Endothelial cell (in vitro differentiated cells): ENCODE measurements at regions not wholly inside any gene's neighbourhood (a gene's known extent, or its start where the extent isn't known, plus 50 kb on each side); places are given as distances from the start of the nearest gene placed in this dataset.
"Not testable (repeated sequence)": the region's sequence is repeated elsewhere in the genome, so short reads cannot be mapped to it uniquely, and the experiment has no call there.

ENCODE experiments used
- DNase-seq: peaks from one replicate; pipeline ENCODE4 v3.0.0; 2021; ENCODE audit warnings: low spot score
- H3K27ac Mint-ChIP-seq: one replicate; pipeline ENCODE4 v1.8.0; 2021; ENCODE audit warnings: mixed read lengths, inconsistent platforms; ENCODE audit not compliant: unreplicated experiment
- H3K27me3 Mint-ChIP-seq: one replicate; pipeline ENCODE4 v1.8.0; 2021; ENCODE audit warnings: mild to moderate bottlenecking, moderate library complexity, mixed read lengths, inconsistent platforms; ENCODE audit not compliant: unreplicated experiment
- H3K36me3 Mint-ChIP-seq: one replicate; pipeline ENCODE4 v1.8.0; 2021; ENCODE audit warnings: mild to moderate bottlenecking, low read depth, mixed read lengths, inconsistent platforms; ENCODE audit not compliant: unreplicated experiment
- H3K4me1 Mint-ChIP-seq: one replicate; pipeline ENCODE4 v1.8.0; 2021; ENCODE audit warnings: mild to moderate bottlenecking, mixed read lengths, inconsistent platforms; ENCODE audit not compliant: unreplicated experiment
- H3K4me3 Mint-ChIP-seq: one replicate; pipeline ENCODE4 v1.8.0; 2021; ENCODE audit warnings: mild to moderate bottlenecking, mixed read lengths, inconsistent platforms; ENCODE audit not compliant: unreplicated experiment
- H3K9me3 Mint-ChIP-seq: one replicate; pipeline ENCODE4 v1.8.0; 2021; ENCODE audit warnings: mixed read lengths, inconsistent platforms; ENCODE audit not compliant: unreplicated experiment
- TF ChIP-seq, protein P1 (sequence below): fragments of 200-600 bp; sonication (generic); IDR thresholded peaks from one replicate; pipeline ENCODE4 v1.5.0; 2021; ENCODE audit warnings: antibody characterized with exemption; ENCODE audit not compliant: unreplicated experiment

GRCh38 chr5:96546120-96546519 is 113.1 kb upstream of the PCSK1 start:
- no peaks in the 10 kb centered on the region for H3K9me3 Mint-ChIP-seq
- no peaks in the 10 kb centered on the region for H3K36me3 Mint-ChIP-seq

GRCh38 chr5:96547486-96547885 is 114.4 kb upstream of the PCSK1 start:
- H3K4me1 Mint-ChIP-seq: no peaks in the 10 kb centered on the region
- peaks cover 1% of the 10 kb centered on the region for H3K27me3 Mint-ChIP-seq
- no peaks in the 10 kb centered on the region for H3K9me3 Mint-ChIP-seq
- no peaks in the 10 kb centered on the region for H3K36me3 Mint-ChIP-seq
- H3K4me3 Mint-ChIP-seq: no peak overlapping the region
- no peak for DNase-seq
- no peak overlapping the region for H3K27ac Mint-ChIP-seq
- TF ChIP-seq, protein P1, sequence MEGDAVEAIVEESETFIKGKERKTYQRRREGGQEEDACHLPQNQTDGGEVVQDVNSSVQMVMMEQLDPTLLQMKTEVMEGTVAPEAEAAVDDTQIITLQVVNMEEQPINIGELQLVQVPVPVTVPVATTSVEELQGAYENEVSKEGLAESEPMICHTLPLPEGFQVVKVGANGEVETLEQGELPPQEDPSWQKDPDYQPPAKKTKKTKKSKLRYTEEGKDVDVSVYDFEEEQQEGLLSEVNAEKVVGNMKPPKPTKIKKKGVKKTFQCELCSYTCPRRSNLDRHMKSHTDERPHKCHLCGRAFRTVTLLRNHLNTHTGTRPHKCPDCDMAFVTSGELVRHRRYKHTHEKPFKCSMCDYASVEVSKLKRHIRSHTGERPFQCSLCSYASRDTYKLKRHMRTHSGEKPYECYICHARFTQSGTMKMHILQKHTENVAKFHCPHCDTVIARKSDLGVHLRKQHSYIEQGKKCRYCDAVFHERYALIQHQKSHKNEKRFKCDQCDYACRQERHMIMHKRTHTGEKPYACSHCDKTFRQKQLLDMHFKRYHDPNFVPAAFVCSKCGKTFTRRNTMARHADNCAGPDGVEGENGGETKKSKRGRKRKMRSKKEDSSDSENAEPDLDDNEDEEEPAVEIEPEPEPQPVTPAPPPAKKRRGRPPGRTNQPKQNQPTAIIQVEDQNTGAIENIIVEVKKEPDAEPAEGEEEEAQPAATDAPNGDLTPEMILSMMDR: no peak

More at GRCh38 chr5:96546120-96546519, 113.1 kb upstream of the PCSK1 start:
- no peak overlapping the region for H3K27ac Mint-ChIP-seq
- no peak for DNase-seq
- TF ChIP-seq, protein P1: no peak
- H3K4me1 Mint-ChIP-seq: no peaks in the 10 kb centered on the region
- H3K4me3 Mint-ChIP-seq: no peak overlapping the region
- peaks cover 3% of the 10 kb centered on the region for H3K27me3 Mint-ChIP-seq

DNA sequence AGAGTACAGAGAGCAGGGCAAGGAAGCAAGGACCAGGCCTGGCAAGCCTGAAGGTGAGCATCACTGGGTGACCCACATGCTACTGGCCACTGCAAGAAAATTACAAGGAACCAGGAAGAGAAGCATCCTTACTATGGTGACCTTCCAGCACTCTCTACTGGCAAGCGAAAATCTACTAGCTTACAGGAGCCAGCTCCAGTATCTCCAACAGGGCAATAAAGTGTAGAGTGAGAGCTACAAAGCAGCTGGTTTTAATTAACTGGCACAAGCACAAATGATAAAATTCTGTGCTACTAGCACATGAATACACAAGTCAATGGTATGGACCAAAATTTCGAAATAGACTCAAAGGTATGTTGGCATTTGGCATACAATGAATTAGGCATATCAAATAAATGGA is 113.3 kb upstream of the CAST start:
- Mint-ChIP-seq H3K27ac (no peak overlapping the region), H3K36me3 (peaks cover 2% of the 10 kb centered on the region)

DNA sequence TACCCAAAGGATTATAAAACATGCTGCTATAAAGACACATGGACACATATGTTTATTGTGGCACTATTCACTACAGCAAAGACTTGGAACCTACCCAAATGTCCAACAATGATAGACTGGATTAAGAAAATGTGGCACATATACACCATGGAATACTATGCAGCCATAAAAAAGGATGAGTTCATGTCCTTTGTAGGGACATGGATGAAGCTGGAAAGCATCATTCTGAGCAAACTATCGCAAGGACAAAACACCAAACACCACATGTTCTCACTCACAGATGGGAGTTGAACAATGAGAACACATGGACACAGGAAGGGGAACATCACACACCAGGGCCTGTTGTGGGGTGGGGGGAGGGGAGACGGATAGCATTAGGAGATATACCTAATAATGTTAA is 101.3 kb upstream of the CAST start:
- not testable (repeated sequence) for H3K27me3 Mint-ChIP-seq, H3K36me3 Mint-ChIP-seq, DNase-seq, H3K4me1 Mint-ChIP-seq, H3K27ac Mint-ChIP-seq, H3K4me3 Mint-ChIP-seq, H3K9me3 Mint-ChIP-seq

More for the DNA sequence above, 113.3 kb upstream of the CAST start:
- Mint-ChIP-seq H3K4me3 (no peak overlapping the region), H3K27me3 (peaks cover 1% of the 10 kb centered on the region), H3K4me1 (no peaks in the 10 kb centered on the region), H3K9me3 (peaks cover 6% of the 10 kb centered on the region)
- DNase-seq: no peak
- TF ChIP-seq, protein P1: no peak

DNA sequence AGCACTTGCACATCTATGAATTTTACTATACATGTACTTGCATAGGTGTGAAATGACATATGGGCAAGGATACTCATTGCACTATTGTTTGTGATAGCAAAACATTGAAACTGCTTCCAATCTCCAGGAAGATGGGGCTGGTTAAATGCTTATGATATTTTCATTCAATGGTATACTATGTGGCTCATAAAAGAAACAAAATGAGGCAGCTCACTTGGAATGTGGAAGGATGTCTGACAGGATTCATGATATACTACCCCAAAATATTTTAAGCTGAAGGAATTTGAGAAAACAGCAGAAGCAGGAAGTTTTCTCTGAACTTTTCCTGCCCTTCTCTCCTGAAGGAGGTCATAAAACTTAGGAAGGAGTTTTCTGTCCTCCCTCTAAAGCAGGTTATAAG is 99.6 kb upstream of the CAST start:
- no peaks in the 10 kb centered on the region for H3K9me3 Mint-ChIP-seq
- no peaks in the 10 kb centered on the region for H3K27me3 Mint-ChIP-seq
- H3K4me3 Mint-ChIP-seq: no peak overlapping the region
- H3K36me3 Mint-ChIP-seq: no peaks in the 10 kb centered on the region
- peak overlapping the region; percentile 48 for H3K27ac Mint-ChIP-seq
- no peak for DNase-seq
- TF ChIP-seq, protein P1: no peak
- H3K4me1 Mint-ChIP-seq: peaks cover 24% of the 10 kb centered on the region

- Mint-ChIP-seq H3K36me3 (no peaks in the 10 kb centered on the region), H3K9me3 (no peaks in the 10 kb centered on the region), H3K4me3 (no peak overlapping the region), H3K27me3 (no peaks in the 10 kb centered on the region), H3K4me1 (peaks cover 32% of the 10 kb centered on the region), H3K27ac (no peak overlapping the region)
- TF ChIP-seq, protein P1: no peak
- DNase-seq: no peak
Measured at GRCh38 chr5:96563816-96564215, 98.4 kb upstream of the CAST start.
